ENCODE measurements at regions not wholly inside any gene's neighbourhood (a gene's known extent, or its start where the extent isn't known, plus 50 kb on each side); places are given as distances from the start of the nearest gene placed in this dataset.

DNA sequence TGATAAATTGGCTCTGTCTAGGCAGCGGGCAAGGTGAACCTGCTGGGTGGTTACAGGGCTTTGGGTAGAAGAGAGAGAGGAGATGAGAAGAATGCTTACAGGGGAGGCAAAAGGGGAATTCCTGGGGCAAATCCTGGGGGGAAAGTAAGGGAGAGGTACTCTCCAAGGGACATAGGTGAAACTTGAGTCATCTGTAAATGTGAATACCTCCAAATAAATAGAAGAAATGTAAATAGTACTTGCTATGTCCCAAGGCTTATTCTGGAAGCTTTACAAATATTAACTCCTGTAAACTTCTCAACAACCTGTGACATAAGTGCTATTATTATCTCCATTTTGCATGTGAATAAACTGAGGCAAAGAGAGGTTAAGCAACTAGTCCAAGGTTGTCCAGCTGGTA, 57.7 kb upstream of the CDK13 start:
- TF ChIP-seq CBFB (CRISPR knock-in tag; IDR thresholded peaks at IDR 0.05) = no peak
- TF ChIP-seq C11orf30 (IDR thresholded peaks at IDR 0.05; ENCODE audit: low read depth) = no peak
- TF ChIP-seq JUN (IDR thresholded peaks at IDR 0.05; ENCODE audit: borderline replicate concordance, low read depth, low read length) = no peak
- no peak for TF ChIP-seq JUN (CRISPR knock-in tag; IDR thresholded peaks at IDR 0.05; ENCODE audit: borderline replicate concordance)
- TF ChIP-seq POLR2A (conservative IDR thresholded peaks at IDR 0.05) = no peak
- no peak for TF ChIP-seq POLR2AphosphoS5 (IDR thresholded peaks at IDR 0.05; ENCODE audit: control insufficient read depth, insufficient read depth, low read depth, low read length)
- no peak for TF ChIP-seq ZNF253 (CRISPR knock-in tag; conservative IDR thresholded peaks at IDR 0.05)
- no peak for TF ChIP-seq RBFOX2 (IDR thresholded peaks at IDR 0.05; ENCODE audit: low read depth, low read length)
- no peak for TF ChIP-seq IRF1 (CRISPR knock-in tag; IDR thresholded peaks at IDR 0.05; ENCODE audit: borderline replicate concordance)

Measured in K562 (cell line).